K562 (cell line): ENCODE measurements at regions not wholly inside any gene's neighbourhood (a gene's known extent, or its start where the extent isn't known, plus 50 kb on each side); places are given as distances from the start of the nearest gene placed in this dataset.

Source experiments
- CTCF ChIP-seq, 3 experiments: IDR thresholded peaks in 2 of 3; conservative IDR thresholded peaks in 1 of 3; 2 replicates each; pipeline ENCODE4 v1.5.1; 2011 to 2012; ENCODE audit warnings: low read length in 3 of 3, mild to moderate bottlenecking in 3 of 3, control low read depth in 2 of 3, improper control_type of control experiment in 1 of 3, inconsistent platforms in 1 of 3, low read depth in 1 of 3, mixed read lengths in 1 of 3, moderate library complexity in 1 of 3; ENCODE audit not compliant: insufficient read depth in 2 of 3
- POLR2A ChIP-seq: fragments of 450-650 bp; conservative IDR thresholded peaks from 2 replicates; pipeline ENCODE4 v1.6.1; 2016
- POLR2AphosphoS5 ChIP-seq: IDR thresholded peaks from 2 replicates; pipeline ENCODE4 v1.6.1; 2011; ENCODE audit warnings: mild to moderate bottlenecking, low read depth, low read length, moderate library complexity; ENCODE audit not compliant: control insufficient read depth, insufficient read depth
- SAP30 ChIP-seq: fragments of 200-600 bp; sonication (generic); IDR thresholded peaks from 2 replicates; pipeline ENCODE4 v1.6.1; 2012; ENCODE audit warnings: borderline replicate concordance, low read depth, mild to moderate bottlenecking, moderate library complexity, low read length, control low read depth, inconsistent platforms; ENCODE audit not compliant: insufficient read depth, poor library complexity, severe bottlenecking
- SIN3A ChIP-seq, 2 experiments: fragments of 150-350 bp in 1 of 2; IDR thresholded peaks; 2 replicates each; pipeline ENCODE4 v1.6.1; 2011 to 2016; ENCODE audit warnings: borderline replicate concordance in 2 of 2, low read depth in 2 of 2, low read length in 2 of 2, mild to moderate bottlenecking in 2 of 2, moderate library complexity in 2 of 2; ENCODE audit not compliant: control insufficient read depth in 1 of 2
- SLC30A9 ChIP-seq: fragments of 250-450 bp; sonication (Bioruptor Pico); IDR thresholded peaks from 2 replicates; pipeline ENCODE4 v1.8.0; 2022; ENCODE audit warnings: mild to moderate bottlenecking, moderate library complexity
- ZBTB1 ChIP-seq: sonication (generic); formaldehyde crosslinking; IDR thresholded peaks from 2 replicates; pipeline ENCODE4 v1.8.1; 2023; ENCODE audit warnings: missing genetic modification reagents, low read depth, mild to moderate bottlenecking, borderline replicate concordance
- ZBTB7A ChIP-seq: IDR thresholded peaks from 2 replicates; pipeline ENCODE4 v1.6.1; 2011; ENCODE audit warnings: low read depth, mild to moderate bottlenecking, low read length, moderate library complexity, borderline replicate concordance; ENCODE audit not compliant: control insufficient read depth
- ZNF384 ChIP-seq: IDR thresholded peaks from 2 replicates; pipeline ENCODE4 v1.6.1; 2012; ENCODE audit warnings: low read depth, low read length, improper control_type of control experiment
- TF ChIP-seq, protein P1 (sequence below), 2 experiments: fragments of 450-650 bp; formaldehyde crosslinking in 1 of 2; IDR thresholded peaks; 2 replicates each; pipeline versions ENCODE4 v1.4.0 to v1.6.1; 2014 to 2020; ENCODE audit warnings: mild to moderate bottlenecking in 2 of 2, borderline replicate concordance in 1 of 2, low read depth in 1 of 2
- TF ChIP-seq, protein P2 (sequence below): sonication (generic); formaldehyde crosslinking; IDR thresholded peaks from 2 replicates; pipeline ENCODE4 v1.8.1; 2023; ENCODE audit warnings: mild to moderate bottlenecking, missing genetic modification reagents

- no peak for TF ChIP-seq CTCF (IDR thresholded peaks at IDR 0.05 in 2 of 3, conservative IDR thresholded peaks at IDR 0.05 in 1 of 3; ENCODE audit: insufficient read depth in 2 of 3, low read depth in 1 of 3, low read length in 3 of 3)
- TF ChIP-seq ZNF384: no peak
- TF ChIP-seq, protein P1, sequence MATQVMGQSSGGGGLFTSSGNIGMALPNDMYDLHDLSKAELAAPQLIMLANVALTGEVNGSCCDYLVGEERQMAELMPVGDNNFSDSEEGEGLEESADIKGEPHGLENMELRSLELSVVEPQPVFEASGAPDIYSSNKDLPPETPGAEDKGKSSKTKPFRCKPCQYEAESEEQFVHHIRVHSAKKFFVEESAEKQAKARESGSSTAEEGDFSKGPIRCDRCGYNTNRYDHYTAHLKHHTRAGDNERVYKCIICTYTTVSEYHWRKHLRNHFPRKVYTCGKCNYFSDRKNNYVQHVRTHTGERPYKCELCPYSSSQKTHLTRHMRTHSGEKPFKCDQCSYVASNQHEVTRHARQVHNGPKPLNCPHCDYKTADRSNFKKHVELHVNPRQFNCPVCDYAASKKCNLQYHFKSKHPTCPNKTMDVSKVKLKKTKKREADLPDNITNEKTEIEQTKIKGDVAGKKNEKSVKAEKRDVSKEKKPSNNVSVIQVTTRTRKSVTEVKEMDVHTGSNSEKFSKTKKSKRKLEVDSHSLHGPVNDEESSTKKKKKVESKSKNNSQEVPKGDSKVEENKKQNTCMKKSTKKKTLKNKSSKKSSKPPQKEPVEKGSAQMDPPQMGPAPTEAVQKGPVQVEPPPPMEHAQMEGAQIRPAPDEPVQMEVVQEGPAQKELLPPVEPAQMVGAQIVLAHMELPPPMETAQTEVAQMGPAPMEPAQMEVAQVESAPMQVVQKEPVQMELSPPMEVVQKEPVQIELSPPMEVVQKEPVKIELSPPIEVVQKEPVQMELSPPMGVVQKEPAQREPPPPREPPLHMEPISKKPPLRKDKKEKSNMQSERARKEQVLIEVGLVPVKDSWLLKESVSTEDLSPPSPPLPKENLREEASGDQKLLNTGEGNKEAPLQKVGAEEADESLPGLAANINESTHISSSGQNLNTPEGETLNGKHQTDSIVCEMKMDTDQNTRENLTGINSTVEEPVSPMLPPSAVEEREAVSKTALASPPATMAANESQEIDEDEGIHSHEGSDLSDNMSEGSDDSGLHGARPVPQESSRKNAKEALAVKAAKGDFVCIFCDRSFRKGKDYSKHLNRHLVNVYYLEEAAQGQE (IDR thresholded peaks at IDR 0.05; ENCODE audit: borderline replicate concordance): no peak
- TF ChIP-seq, protein P1 (CRISPR knock-in tag; IDR thresholded peaks at IDR 0.05; ENCODE audit: low read depth): no peak
- TF ChIP-seq SAP30: no peak
- no peak for TF ChIP-seq SIN3A (IDR thresholded peaks at IDR 0.05; ENCODE audit: borderline replicate concordance in 2 of 2, control insufficient read depth in 1 of 2, low read depth in 2 of 2, low read length in 2 of 2)
- no peak for TF ChIP-seq POLR2AphosphoS5
- no peak for TF ChIP-seq POLR2A
- no peak for TF ChIP-seq ZBTB7A
- TF ChIP-seq, protein P2, sequence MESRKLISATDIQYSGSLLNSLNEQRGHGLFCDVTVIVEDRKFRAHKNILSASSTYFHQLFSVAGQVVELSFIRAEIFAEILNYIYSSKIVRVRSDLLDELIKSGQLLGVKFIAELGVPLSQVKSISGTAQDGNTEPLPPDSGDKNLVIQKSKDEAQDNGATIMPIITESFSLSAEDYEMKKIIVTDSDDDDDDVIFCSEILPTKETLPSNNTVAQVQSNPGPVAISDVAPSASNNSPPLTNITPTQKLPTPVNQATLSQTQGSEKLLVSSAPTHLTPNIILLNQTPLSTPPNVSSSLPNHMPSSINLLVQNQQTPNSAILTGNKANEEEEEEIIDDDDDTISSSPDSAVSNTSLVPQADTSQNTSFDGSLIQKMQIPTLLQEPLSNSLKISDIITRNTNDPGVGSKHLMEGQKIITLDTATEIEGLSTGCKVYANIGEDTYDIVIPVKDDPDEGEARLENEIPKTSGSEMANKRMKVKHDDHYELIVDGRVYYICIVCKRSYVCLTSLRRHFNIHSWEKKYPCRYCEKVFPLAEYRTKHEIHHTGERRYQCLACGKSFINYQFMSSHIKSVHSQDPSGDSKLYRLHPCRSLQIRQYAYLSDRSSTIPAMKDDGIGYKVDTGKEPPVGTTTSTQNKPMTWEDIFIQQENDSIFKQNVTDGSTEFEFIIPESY (CRISPR knock-in tag): no peak
- TF ChIP-seq ZBTB1 (CRISPR knock-in tag): no peak
- TF ChIP-seq SLC30A9: no peak
Observed at GRCh38 chr5:74428876-74429275, 211.7 kb downstream of the ENC1 start.
